ENCODE measurements at regions not wholly inside any gene's neighbourhood (a gene's known extent, or its start where the extent isn't known, plus 50 kb on each side); places are given as distances from the start of the nearest gene placed in this dataset.

DNA sequence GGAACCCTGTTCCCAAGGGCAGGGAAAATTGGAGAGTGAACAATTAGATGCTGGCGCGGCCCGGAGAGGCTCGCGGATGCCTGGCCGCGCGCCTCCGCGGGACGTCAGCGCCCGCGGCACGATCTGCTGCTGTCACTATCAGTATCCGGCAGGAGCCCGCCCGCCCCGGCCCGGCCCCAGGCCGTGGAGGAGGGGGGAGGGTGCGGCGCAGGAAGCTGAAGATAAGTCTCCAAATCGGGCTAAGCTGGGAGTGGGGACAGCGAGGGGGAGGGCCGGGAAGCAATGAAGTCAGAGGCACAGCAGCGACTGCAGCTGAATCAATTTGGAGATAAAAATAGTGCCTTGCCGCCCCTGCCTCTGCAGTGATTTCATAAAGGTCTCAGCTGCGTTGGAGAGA, 441.5 kb upstream of the KLF12 start:
- POLR2A ChIA-PET: no interaction called here
- no peak for DNase-seq (ENCODE audit: low read depth, low spot score)
- CTCF ChIA-PET: no interaction called here

DNA sequence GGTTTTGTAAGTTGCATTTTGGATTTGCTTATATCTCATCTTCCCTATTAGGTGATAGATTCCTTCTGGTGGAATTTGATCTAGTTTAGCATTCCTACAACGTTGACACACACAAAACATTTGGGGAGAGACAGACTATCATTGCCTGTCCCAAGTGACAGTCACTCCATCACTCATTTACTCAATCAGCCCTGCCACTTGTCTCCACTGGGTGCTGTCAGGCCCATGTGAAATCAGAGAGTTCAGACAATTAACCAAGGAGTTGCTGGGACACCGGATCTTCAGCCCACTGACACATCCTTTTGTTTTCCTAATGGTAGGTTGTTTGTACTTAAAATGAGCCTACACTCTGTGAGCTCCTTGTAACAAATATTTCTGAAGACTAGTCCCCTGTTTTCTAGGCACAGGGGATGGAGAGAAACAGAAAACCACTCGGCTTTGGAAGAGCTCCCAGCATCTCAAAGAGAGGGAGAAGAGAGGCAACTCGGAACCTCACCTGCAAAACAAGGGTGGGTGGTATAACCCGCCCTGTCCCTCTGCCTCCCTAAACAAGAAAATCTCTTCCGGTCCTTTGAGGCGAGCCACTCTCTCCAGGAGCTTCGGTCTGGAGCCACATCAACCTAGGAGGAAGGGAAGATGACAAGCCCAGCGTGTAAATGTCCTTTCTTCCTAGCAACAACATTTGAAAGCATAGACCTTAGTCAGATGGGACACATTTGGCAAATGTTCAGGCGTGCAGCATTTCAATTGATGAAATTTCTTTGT, 440.9 kb upstream of the KLF12 start:
- POLR2A ChIA-PET: no interaction called here
- TF ChIP-seq, protein P1, sequence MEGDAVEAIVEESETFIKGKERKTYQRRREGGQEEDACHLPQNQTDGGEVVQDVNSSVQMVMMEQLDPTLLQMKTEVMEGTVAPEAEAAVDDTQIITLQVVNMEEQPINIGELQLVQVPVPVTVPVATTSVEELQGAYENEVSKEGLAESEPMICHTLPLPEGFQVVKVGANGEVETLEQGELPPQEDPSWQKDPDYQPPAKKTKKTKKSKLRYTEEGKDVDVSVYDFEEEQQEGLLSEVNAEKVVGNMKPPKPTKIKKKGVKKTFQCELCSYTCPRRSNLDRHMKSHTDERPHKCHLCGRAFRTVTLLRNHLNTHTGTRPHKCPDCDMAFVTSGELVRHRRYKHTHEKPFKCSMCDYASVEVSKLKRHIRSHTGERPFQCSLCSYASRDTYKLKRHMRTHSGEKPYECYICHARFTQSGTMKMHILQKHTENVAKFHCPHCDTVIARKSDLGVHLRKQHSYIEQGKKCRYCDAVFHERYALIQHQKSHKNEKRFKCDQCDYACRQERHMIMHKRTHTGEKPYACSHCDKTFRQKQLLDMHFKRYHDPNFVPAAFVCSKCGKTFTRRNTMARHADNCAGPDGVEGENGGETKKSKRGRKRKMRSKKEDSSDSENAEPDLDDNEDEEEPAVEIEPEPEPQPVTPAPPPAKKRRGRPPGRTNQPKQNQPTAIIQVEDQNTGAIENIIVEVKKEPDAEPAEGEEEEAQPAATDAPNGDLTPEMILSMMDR (IDR thresholded peaks at IDR 0.05; ENCODE audit: insufficient read depth, low read length, missing control alignments): no peak

More for the DNA sequence above, 441.5 kb upstream of the KLF12 start:
- TF ChIP-seq, protein P1 (IDR thresholded peaks at IDR 0.05; ENCODE audit: insufficient read depth, low read length, missing control alignments): no peak
- peak overlapping the region; percentile 58 for H3K4me3 ChIP-seq (ENCODE audit: low read depth, low read length)

DNA sequence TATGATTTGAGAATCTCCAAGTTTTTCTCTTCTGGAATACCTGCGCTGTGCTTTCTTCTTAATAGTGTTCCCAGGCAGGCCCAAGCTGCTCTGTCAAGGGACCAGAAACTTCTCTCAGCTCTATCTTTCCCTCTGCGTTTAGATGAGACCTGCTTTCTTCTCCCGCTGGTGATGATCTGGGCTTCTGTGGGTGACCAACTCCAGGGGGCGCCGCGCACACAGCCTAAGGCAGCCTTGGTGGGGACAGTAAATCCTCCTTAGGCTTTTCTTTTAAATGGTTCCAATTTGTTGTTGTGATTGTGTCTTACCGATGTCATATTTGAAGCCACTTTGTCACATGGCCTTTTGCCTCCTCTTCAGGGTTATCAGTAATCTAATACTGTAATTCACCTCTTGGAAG, 439.4 kb upstream of the KLF12 start:
- ChIA-PET CTCF (interaction anchor here (0.7 to 2.6 kb wide), 2 partner anchors 10 to 645 kb away, joined by 3 to 7 read pairs; no protein-coding TSS in a partner anchor), POLR2A (no interaction called here)
- no peak overlapping the region for H3K4me3 ChIP-seq (ENCODE audit: low read depth, low read length)
- TF ChIP-seq, protein P1 (IDR thresholded peaks at IDR 0.05; ENCODE audit: insufficient read depth, low read length, missing control alignments): peak; percentile 2
- DNase-seq (ENCODE audit: low read depth, low spot score): no peak

More for the DNA sequence above, 440.9 kb upstream of the KLF12 start:
- DNase-seq (ENCODE audit: low read depth, low spot score): no peak
- CTCF ChIA-PET: interaction anchor here (2.6 kb wide), 1 partner anchor 644 kb away, joined by 7 read pairs; no protein-coding TSS in a partner anchor
- H3K4me3 ChIP-seq (ENCODE audit: low read depth, low read length): peak overlapping the region; percentile 58

DNA sequence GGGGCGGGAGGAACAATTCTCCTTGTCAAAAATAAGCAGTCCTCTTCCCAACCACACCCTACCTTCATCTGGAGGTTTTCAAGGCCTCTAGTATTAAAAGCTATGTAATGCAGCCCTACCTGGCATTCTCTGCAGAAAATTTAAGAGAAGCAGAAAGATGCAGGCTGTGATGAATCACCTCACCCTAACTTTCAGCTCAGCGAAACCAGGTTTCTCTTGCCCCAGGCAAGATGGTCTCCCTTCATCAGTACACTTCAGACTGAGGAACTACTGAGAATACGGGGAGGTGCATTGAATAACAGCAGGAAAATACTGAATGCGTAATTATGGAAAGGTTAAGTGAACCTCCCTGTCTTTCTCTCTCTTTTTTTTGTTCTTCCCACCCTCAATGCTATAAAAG, 437.6 kb upstream of the KLF12 start:
- no peak overlapping the region for H3K4me3 ChIP-seq (ENCODE audit: low read depth, low read length)
- POLR2A ChIA-PET: no interaction called here
- TF ChIP-seq, protein P1 (IDR thresholded peaks at IDR 0.05; ENCODE audit: insufficient read depth, low read length, missing control alignments): no peak
- CTCF ChIA-PET: interaction anchor here (1.1 kb wide), 1 partner anchor 285 kb away, joined by 3 read pairs; no protein-coding TSS in a partner anchor
- no peak for DNase-seq (ENCODE audit: low read depth, low spot score)

DNA sequence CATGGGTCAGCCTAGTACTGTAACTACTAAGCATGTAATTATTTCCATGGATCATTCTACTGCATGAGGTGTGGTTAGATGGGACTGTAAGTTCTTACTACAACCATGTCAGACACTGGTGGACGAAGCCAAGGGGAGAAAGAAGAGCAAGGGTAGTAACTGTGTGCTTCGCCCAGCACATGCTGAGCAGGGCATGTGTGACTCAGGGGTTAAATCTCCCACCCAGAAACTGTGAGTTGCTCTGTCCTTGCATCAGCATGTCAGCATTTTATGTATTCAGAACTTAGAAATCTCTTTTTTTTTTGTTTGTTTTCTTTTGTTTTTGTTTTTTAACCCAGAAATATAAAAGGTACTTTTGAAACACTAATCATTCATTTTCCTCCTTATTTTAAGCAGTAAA, 436.6 kb upstream of the KLF12 start:
- TF ChIP-seq, protein P1 (IDR thresholded peaks at IDR 0.05; ENCODE audit: insufficient read depth, low read length, missing control alignments): no peak
- POLR2A ChIA-PET: no interaction called here
- no peak for DNase-seq (ENCODE audit: low read depth, low spot score)
- CTCF ChIA-PET: no interaction called here
- H3K4me3 ChIP-seq (ENCODE audit: low read depth, low read length): no peak overlapping the region

DNA sequence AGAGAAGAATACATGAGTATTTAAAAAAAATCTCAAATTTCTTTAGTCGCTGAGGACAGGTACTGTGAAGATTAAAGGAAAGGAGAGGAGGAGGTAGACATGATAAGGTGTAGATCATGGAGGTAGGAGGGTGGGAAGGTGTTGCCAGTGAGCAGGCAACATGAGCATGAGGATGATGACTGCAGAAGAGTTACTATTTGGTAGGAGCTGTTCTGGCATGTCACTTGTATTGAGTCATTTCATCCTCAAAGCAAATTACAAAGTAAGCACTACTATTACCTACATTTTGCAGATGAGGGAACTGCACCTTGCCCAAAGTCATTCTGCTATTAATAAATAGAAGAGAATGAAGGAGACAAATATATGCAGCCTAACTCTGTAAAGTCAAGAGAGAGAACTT, 435.8 kb upstream of the KLF12 start:
- TF ChIP-seq, protein P1 (IDR thresholded peaks at IDR 0.05; ENCODE audit: insufficient read depth, low read length, missing control alignments): no peak
- no peak overlapping the region for H3K4me3 ChIP-seq (ENCODE audit: low read depth, low read length)
- DNase-seq (ENCODE audit: low read depth, low spot score): no peak
- CTCF ChIA-PET: no interaction called here
- POLR2A ChIA-PET: no interaction called here

Measured in AG04449 (cell line).